Cardiac fibroblast (primary cell): ENCODE measurements at regions not wholly inside any gene's neighbourhood (a gene's known extent, or its start where the extent isn't known, plus 50 kb on each side); places are given as distances from the start of the nearest gene placed in this dataset.
A peak's percentile ranks its signal among the peaks of the same experiment; 100 is the strongest.

Source experiments
- DNase-seq, 2 donors: peaks; one replicate each; pipeline versions ENCODE4 v3.0.0 to v3.0.0-alpha.2; 2010; ENCODE audit warnings: low read depth in 2 of 2
- H3K4me3 ChIP-seq, 2 donors: replicated peaks in 1 of 2; 1 replicate in 1 of 2; 2 replicates in 1 of 2; pipeline ENCODE4 v1.5.1; 2011; ENCODE audit warnings: low read depth in 2 of 2, low read length in 2 of 2, mild to moderate bottlenecking in 2 of 2, moderate library complexity in 1 of 2
- TF ChIP-seq, protein P1 (sequence below): IDR thresholded peaks from one replicate; pipeline ENCODE4 v1.5.1; 2011; ENCODE audit warnings: low read depth, mild to moderate bottlenecking, low read length, inconsistent platforms

DNA sequence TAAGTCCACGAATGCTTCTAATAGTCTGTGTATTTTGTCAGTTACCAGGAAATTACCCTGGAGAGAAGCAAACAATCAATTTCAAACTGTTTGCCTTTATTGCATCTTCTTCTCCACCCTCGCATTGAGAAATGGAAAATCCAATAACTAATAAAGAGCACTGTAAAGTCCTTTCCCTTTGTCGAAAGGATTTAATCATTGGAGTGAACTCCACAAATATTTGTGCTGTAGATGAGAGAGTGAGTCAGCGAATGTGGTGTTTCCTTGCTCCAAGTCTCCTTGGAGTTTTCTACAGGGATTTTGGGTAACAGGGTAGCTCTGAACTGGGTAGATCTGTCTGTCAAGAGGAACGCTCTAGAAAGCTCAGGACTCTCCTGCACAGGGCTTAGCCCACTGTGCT is 240.2 kb downstream of the KCNS3 start:
- TF ChIP-seq, protein P1, sequence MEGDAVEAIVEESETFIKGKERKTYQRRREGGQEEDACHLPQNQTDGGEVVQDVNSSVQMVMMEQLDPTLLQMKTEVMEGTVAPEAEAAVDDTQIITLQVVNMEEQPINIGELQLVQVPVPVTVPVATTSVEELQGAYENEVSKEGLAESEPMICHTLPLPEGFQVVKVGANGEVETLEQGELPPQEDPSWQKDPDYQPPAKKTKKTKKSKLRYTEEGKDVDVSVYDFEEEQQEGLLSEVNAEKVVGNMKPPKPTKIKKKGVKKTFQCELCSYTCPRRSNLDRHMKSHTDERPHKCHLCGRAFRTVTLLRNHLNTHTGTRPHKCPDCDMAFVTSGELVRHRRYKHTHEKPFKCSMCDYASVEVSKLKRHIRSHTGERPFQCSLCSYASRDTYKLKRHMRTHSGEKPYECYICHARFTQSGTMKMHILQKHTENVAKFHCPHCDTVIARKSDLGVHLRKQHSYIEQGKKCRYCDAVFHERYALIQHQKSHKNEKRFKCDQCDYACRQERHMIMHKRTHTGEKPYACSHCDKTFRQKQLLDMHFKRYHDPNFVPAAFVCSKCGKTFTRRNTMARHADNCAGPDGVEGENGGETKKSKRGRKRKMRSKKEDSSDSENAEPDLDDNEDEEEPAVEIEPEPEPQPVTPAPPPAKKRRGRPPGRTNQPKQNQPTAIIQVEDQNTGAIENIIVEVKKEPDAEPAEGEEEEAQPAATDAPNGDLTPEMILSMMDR: no peak
- H3K4me3 ChIP-seq: no peak overlapping the region
- no peak for DNase-seq

DNA sequence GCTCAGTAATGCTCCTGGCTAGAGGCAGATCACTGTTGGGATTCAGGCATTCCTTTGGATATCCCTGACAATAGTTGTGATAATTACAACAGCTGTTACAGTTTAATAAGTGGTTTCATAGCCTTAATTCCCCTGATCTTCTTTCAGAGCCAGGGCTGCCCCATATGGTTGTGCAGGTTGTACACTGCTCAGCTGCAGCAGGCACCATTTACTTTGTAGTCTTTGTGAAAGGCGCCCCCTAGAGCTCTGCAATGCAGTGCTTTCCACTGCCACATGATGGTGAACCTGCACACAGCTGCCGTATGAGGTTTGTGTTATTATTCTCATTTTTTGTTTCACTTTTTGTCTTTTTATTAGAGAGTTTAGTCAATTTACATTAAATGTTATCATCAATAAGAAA is 239.1 kb downstream of the KCNS3 start:
- no peak overlapping the region for H3K4me3 ChIP-seq
- TF ChIP-seq, protein P1: peak; percentile 55
- peak; percentile 16 to 44 for DNase-seq

- TF ChIP-seq, protein P1: no peak
- DNase-seq: no peak
- H3K4me3 ChIP-seq: no peak overlapping the region
Measured at GRCh38 chr2:18110222-18110621, 231.8 kb downstream of the KCNS3 start.

DNA sequence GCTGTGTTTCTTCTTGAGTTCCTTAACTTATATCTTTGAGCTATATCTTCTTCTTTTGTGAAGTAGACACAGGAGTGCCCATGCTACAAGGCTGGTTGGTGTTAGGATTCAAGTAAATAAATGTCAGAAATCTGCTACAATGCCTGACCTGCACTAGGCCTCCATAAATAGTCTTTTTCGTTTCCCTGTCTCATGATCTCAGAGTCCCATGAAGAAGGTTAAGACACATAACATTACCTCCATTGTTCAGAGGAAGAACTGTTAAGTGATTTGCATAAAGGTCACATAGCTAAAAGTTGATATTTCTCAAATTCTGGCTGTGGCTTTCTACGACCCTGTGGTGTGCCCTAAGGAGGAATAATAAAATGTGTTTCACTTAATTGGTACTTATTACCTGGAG is 228.4 kb downstream of the KCNS3 start:
- TF ChIP-seq, protein P1: no peak
- no peak overlapping the region for H3K4me3 ChIP-seq
- no peak for DNase-seq

DNA sequence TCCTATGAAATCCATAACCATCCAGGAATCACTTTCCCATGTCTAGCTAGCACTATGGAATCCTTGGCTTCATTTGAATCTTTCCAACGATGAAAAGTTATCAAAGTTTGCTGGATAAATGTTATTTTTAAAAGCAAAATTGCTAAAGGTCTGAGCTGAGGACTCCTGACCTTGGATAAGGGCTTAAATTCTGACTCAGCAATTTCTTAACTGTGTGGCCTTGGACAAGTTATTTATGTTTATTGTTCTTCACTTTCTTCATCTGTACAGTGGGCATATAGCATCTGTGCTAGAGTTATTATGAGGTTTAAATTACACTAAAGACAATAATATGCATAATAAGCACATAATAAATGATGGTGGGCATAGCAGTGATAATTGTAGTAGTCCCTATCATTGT is 227.5 kb downstream of the KCNS3 start:
- TF ChIP-seq, protein P1: no peak
- no peak overlapping the region for H3K4me3 ChIP-seq
- DNase-seq: no peak

DNA sequence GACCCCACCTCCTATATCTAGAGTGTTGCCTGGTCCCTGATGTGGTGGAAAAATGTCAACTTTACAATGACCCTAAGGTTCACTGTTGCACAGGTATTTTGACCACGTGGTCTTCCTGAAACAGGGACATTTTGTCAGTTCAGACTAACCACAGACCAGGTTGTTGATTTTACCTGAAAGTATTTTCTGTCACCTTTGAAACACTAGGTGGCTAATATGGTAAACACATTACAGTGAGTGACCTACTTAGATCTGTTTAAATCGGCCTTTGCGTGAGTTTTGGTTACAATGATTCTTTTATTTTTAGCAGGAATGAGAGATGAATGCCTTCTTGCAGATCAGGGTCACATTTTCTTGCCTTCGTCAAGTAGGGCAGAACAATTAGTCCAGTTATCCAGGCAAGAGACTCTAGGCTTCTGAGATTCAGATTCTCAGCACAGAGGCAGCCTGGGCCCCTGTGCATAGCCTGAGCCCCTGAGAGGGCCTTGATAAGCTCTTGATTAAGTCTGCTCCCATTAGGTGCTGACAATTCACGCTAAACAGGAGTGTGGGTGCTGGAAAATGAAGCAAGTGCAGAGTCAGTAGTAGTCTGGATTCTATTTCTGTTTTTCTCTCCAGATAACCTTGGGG is 226.2 kb downstream of the KCNS3 start:
- TF ChIP-seq, protein P1: no peak

DNA sequence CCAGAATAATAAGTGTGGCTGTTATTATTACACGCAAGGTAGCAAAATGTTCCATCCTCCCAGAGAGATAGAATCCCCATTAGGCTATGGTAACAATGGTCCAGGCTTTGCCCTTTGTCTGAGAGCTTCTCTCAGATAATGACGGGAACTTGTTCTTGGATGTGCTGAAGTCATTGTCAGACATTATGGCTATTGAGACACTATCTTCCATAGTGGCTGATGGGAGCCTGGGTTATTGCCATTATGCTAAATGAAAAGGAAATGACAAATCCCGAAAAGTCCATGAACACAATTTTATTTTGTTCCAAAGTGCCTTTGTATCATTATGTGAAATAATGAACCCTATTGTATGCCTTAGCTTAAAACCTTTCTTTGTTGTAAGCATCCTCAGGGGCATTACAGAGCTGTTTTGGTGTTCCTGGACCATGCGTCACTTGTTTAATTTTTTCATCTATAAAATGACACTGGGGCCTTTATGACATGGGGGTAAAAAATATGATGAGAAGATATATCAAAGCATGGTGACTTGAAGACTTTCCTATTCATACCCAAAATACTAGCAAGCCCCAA is 218.5 kb downstream of the KCNS3 start:
- no peak for DNase-seq
- no peak overlapping the region for H3K4me3 ChIP-seq
- TF ChIP-seq, protein P1: no peak

More for the DNA sequence above, 226.2 kb downstream of the KCNS3 start:
- DNase-seq: no peak
- no peak overlapping the region for H3K4me3 ChIP-seq
